ENCODE measurements at regions not wholly inside any gene's neighbourhood (a gene's known extent, or its start where the extent isn't known, plus 50 kb on each side); places are given as distances from the start of the nearest gene placed in this dataset.

DNA sequence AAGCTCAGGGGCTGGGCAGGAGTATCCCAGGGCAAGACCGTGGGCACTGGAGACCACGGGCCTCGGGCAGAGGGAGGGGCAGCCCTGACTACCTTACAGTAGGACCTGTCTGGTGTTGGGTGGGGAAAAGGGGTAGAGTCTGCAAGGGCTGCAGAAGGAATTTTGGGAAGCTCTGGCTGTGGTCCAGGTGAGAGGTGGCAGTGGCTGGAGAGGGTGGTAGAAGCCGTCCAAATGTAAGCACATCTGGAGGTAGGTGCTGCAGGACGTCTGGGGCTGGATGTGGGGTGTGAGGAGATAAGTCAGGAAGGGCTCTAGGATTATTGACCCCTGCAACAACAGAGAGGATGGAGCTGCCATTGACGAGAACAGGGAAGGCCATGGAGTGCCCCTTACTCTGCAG lies 486.7 kb downstream of the EIPR1 start:
- DNase-seq (ENCODE audit: extremely low read depth, low read depth) = no peak
- TF ChIP-seq, protein P1, sequence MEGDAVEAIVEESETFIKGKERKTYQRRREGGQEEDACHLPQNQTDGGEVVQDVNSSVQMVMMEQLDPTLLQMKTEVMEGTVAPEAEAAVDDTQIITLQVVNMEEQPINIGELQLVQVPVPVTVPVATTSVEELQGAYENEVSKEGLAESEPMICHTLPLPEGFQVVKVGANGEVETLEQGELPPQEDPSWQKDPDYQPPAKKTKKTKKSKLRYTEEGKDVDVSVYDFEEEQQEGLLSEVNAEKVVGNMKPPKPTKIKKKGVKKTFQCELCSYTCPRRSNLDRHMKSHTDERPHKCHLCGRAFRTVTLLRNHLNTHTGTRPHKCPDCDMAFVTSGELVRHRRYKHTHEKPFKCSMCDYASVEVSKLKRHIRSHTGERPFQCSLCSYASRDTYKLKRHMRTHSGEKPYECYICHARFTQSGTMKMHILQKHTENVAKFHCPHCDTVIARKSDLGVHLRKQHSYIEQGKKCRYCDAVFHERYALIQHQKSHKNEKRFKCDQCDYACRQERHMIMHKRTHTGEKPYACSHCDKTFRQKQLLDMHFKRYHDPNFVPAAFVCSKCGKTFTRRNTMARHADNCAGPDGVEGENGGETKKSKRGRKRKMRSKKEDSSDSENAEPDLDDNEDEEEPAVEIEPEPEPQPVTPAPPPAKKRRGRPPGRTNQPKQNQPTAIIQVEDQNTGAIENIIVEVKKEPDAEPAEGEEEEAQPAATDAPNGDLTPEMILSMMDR (IDR thresholded peaks at IDR 0.05; ENCODE audit: low read depth, low read length) = no peak

DNA sequence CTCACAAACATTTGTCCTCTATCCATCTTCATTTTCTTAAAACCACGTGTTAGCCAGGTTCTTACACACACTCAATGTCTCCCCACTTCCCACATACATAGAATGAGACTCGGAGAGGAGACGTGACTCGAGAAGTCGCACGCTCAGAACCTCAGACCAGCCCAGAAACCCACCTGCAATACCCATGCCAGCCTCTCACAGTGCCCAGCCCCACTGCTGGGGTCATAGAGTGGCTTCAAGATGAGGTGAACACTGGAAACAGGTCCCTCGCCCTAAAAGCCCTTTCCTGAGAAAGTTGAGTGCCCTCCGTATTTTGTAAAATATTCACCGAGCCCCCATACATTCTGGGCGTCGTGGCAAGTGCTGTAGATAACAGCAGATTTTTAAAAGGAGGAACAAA lies 487.4 kb downstream of the EIPR1 start:
- TF ChIP-seq, protein P1 (IDR thresholded peaks at IDR 0.05; ENCODE audit: low read depth, low read length) = no peak
- DNase-seq (ENCODE audit: extremely low read depth, low read depth) = no peak

DNA sequence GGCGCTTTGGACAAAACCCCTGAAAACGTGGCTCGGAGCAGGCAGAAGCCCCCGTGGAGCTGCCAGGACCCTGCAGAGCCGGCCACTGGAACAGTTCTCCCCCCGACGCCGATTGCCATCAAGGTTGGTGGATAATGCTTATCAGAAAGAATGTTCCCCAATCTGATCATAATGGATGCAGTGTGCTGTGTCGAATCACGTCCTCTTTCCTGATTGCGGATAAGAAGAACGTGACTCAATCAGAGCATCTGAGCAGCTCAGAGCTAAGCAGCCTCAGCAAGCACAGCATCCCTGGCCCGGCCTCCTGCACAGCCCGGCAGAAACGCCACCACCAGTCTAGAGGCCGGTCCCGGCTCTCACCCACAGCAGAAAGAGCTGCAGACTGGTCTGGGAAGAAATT lies 488.0 kb downstream of the EIPR1 start:
- TF ChIP-seq, protein P1 (IDR thresholded peaks at IDR 0.05; ENCODE audit: low read depth, low read length) = no peak
- DNase-seq (ENCODE audit: extremely low read depth, low read depth) = no peak

DNA sequence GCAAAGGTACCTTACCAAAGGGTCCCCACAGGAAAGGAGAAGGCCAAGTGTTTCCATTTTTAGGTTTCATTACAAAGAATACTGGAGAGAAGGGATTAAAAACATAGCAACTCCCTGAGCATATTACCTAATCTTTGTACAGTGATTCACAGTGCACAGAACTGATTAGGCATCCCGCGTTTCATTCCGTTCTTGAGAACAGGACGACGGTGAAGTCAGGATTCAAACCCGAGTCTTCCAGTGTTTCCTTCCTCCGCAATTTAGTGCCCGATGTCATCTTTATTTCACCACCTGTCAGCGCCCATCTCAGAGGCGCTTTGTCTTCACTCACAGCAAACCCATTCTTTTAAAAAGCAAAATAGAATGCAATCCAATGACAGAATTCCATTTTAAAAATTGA lies 488.5 kb downstream of the EIPR1 start:
- TF ChIP-seq, protein P1 (IDR thresholded peaks at IDR 0.05; ENCODE audit: low read depth, low read length) = no peak
- no peak for DNase-seq (ENCODE audit: extremely low read depth, low read depth)

DNA sequence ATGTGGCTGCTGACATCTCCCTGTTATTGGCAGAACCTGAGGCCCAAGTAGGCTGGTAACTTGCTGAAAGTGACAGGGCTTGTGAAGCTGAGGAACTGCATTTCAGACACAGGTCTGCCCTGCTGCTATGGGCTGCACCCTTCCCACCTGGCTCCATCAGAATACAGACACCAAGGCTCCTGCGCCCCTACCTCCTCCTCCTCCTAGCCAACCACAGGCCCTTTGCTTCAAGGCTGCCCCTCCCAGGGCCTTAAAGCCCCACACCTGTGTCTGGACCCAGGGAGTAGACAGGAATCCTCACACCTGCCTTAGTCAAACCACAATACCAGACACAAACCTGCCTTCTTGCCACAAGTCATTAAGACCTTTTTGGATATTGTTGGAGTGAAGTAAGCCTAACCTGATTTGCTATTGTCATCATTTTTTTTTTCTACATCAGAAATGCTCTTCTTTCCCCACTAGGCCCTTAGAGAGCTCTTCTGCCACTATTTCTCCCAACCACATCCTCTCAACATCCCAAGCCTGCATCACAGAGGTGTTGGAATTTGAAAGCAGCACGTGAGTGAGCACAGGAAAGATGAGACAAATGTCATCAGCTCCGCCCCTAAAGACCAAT lies 489.7 kb downstream of the EIPR1 start:
- TF ChIP-seq, protein P1 (IDR thresholded peaks at IDR 0.05; ENCODE audit: low read depth, low read length) = no peak
- DNase-seq (ENCODE audit: extremely low read depth, low read depth) = no peak

DNA sequence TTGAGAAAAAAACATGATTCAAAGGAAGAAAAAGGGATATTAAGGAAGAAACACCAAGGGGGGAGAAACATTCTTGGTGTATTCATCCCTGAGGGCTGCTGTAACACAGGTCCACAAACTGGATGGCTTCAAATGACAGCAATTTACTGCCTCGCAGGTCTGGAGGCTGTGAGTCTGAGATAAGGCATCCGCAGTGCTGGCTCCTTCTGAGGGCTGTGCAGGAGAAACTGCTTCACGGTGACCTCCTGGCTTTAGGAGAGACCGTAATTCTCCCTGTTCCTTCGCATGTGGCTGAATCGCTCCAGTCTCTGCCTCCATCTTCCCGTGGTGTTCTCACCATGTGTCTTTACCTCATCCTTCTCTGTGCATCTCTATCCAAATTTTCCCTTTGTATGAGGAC lies 490.7 kb downstream of the EIPR1 start:
- TF ChIP-seq, protein P1 (IDR thresholded peaks at IDR 0.05; ENCODE audit: low read depth, low read length) = no peak
- DNase-seq (ENCODE audit: extremely low read depth, low read depth) = no peak

DNA sequence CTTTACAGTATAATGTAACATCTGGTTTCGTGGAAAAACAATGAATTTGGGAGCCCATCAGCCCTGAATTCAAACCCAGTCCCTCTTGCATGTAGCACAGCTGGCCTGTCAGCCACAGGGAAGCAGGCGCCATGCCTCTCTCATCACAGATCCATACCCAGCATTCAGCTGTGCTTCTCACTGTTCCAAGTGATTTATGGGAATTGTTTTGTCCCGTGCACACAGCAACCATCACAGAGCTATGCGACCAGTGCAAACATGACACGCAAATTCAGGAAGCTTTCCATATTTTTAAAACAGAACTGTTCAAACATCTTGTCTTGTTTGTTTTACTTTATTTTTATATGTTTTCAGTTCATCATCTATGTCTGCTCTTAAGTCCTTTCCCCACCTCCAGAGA lies 496.1 kb downstream of the EIPR1 start:
- TF ChIP-seq, protein P1 (IDR thresholded peaks at IDR 0.05; ENCODE audit: low read depth, low read length) = no peak
- DNase-seq (ENCODE audit: extremely low read depth, low read depth) = no peak

Data from AG09319 (cell line).